WERI-Rb-1 (cell line): ENCODE measurements at regions not wholly inside any gene's neighbourhood (a gene's known extent, or its start where the extent isn't known, plus 50 kb on each side); places are given as distances from the start of the nearest gene placed in this dataset.

ENCODE experiments used
- DNase-seq: peaks from one replicate; pipeline ENCODE4 v3.0.0-alpha.2; 2020
- H3K27ac ChIP-seq: fragments of 250-450 bp; sonication (Bioruptor Pico); 2 replicates; pipeline ENCODE4 v1.5.1; 2020; ENCODE audit warnings: mild to moderate bottlenecking, moderate library complexity
- H3K27me3 ChIP-seq: fragments of 250-450 bp; sonication (Bioruptor Pico); 2 replicates; pipeline ENCODE4 v1.5.1; 2021; ENCODE audit warnings: mild to moderate bottlenecking, low read depth, moderate library complexity; ENCODE audit not compliant: insufficient read depth, severe bottlenecking
- H3K36me3 ChIP-seq: fragments of 250-450 bp; sonication (Bioruptor Pico); 2 replicates; pipeline ENCODE4 v1.5.1; 2020; ENCODE audit warnings: mild to moderate bottlenecking, moderate library complexity
- H3K4me3 ChIP-seq: 2 replicates; pipeline ENCODE4 v1.5.1; 2011; ENCODE audit warnings: low read depth, mild to moderate bottlenecking, control low read depth, low read length
- H3K9me3 ChIP-seq: fragments of 250-450 bp; sonication (Bioruptor Pico); 2 replicates; pipeline ENCODE4 v1.5.1; 2021; ENCODE audit warnings: mild to moderate bottlenecking, moderate library complexity; ENCODE audit not compliant: severe bottlenecking
- CTCF ChIP-seq: IDR thresholded peaks from 2 replicates; pipeline ENCODE4 v1.5.1; 2011; ENCODE audit warnings: low read depth, mild to moderate bottlenecking, control low read depth, inconsistent platforms, low read length

- no peak for TF ChIP-seq CTCF
- no peak for DNase-seq
- H3K4me3 ChIP-seq: no peak overlapping the region
- H3K27ac ChIP-seq: no peak overlapping the region
- no peaks in the 10 kb centered on the region for H3K27me3 ChIP-seq
- no peaks in the 10 kb centered on the region for H3K9me3 ChIP-seq
- no peaks in the 10 kb centered on the region for H3K36me3 ChIP-seq
Observed at GRCh38 chr3:153623834-153624233, 461.8 kb downstream of the RAP2B start.

GRCh38 chr3:153624310-153625030 lies 462.4 kb downstream of the RAP2B start:
- Histone ChIP-seq H3K27me3 (no peaks in the 10 kb centered on the region), H3K9me3 (no peaks in the 10 kb centered on the region), H3K27ac (no peak overlapping the region), H3K36me3 (no peaks in the 10 kb centered on the region), H3K4me3 (no peak overlapping the region)
- no peak for TF ChIP-seq CTCF
- no peak for DNase-seq

- peak; percentile 70 for DNase-seq
- H3K27me3 ChIP-seq: no peaks in the 10 kb centered on the region
- H3K27ac ChIP-seq: peak overlapping the region; percentile 41
- no peaks in the 10 kb centered on the region for H3K9me3 ChIP-seq
- H3K36me3 ChIP-seq: no peaks in the 10 kb centered on the region
- TF ChIP-seq CTCF: peak; percentile 57
- no peak overlapping the region for H3K4me3 ChIP-seq
Observed at GRCh38 chr3:153625506-153625905, 463.5 kb downstream of the RAP2B start.

GRCh38 chr3:153626158-153626557 lies 464.1 kb downstream of the RAP2B start:
- H3K27ac ChIP-seq: peak overlapping the region; percentile 41; the same call in 1 of the 2 replicates
- TF ChIP-seq CTCF: no peak
- no peak for DNase-seq
- no peaks in the 10 kb centered on the region for H3K9me3 ChIP-seq
- no peak overlapping the region for H3K4me3 ChIP-seq
- H3K36me3 ChIP-seq: no peaks in the 10 kb centered on the region
- no peaks in the 10 kb centered on the region for H3K27me3 ChIP-seq

GRCh38 chr3:153628591-153628990 lies 466.6 kb downstream of the RAP2B start:
- H3K36me3 ChIP-seq: no peaks in the 10 kb centered on the region
- no peak for TF ChIP-seq CTCF
- H3K27ac ChIP-seq: peak overlapping the region; percentile 68
- no peaks in the 10 kb centered on the region for H3K9me3 ChIP-seq
- no peak for DNase-seq
- no peaks in the 10 kb centered on the region for H3K27me3 ChIP-seq
- no peak overlapping the region for H3K4me3 ChIP-seq

- no peak for TF ChIP-seq CTCF
- Histone ChIP-seq H3K36me3 (no peaks in the 10 kb centered on the region), H3K9me3 (no peaks in the 10 kb centered on the region), H3K27me3 (no peaks in the 10 kb centered on the region), H3K27ac (peak overlapping the region; percentile 68), H3K4me3 (no peak overlapping the region)
- no peak for DNase-seq
Observed at GRCh38 chr3:153629148-153629547, 467.1 kb downstream of the RAP2B start.
